ENCODE measurements at regions not wholly inside any gene's neighbourhood (a gene's known extent, or its start where the extent isn't known, plus 50 kb on each side); places are given as distances from the start of the nearest gene placed in this dataset.
"Not testable (repeated sequence)": the region's sequence is repeated elsewhere in the genome, so short reads cannot be mapped to it uniquely, and the experiment has no call there.

DNA sequence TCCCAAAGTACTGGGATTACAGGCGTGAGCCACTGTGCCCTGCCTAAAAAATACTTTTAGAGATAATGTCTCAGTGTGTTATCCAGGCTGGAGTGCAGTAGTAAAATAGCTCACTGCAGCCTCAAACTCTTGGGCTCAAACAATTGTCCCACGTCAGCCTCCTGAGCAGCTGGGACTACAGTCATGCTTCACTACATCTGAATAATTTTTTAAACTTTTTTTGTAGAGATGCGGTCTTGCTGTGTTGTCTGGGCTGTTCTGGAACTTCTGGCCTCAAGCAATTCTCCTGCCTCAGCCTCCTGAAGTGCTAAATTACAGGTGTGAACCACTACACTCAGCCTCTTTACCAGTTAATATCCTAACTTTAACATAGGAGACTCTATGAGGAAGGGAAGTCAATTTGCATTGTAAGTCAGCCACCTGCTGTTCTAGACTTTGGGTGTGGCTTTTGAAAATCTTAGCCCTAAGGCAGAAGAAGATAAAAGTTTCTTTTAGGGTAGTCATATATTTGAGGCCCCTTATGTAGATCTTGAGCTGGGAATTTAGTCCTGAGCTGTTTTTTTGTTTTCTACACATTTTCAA, 78.2 kb upstream of the RASGRP1 start:
- ATAC-seq (ENCODE audit: poor library complexity) = no peak
- no peak for DNase-seq
- intact Hi-C loops (cut with DNase I) = no loop called here

DNA sequence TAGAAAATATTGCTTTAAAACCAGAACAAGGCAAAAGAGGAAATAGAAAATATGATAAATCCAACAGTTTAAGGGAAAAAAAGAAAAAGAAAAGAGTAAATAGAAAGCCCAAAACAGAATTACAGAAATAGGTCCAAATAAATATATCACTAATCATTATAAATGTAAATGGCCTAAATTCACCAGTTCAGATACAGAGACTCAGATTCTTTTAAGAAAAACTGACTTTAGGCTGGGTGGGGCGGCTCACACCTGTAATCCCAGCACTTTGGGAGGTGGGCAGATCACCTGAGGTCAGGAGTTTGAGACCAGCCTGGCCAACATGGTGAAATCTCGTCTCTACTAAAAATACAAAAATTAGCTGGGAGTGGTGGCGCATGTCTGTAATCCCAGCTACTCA, 79.7 kb upstream of the RASGRP1 start:
- intact Hi-C loops (cut with DNase I); DNase-seq; ATAC-seq (ENCODE audit: poor library complexity): not testable (repeated sequence)

DNA sequence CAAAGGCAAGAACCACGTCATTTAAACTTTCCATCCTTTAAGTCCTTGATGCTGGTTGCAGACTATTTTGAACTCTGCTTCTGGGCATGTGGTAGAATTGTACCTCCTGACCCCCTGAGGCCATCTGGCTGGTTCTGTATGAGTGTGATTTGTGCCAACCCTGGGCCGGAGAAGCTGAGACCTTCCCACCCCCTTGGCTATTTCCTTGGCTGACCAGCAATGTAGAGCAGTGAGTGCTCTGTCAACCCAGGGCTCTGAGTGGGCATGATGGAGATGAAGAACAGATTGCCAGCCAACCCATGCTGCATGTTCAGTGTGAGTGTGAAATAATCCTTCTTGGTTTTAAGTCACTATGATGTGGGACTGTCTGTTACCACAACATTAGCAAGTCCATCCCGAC, 82.1 kb upstream of the RASGRP1 start:
- intact Hi-C loops (cut with DNase I) = no loop called here
- no peak for ATAC-seq (ENCODE audit: poor library complexity)
- DNase-seq = no peak

DNA sequence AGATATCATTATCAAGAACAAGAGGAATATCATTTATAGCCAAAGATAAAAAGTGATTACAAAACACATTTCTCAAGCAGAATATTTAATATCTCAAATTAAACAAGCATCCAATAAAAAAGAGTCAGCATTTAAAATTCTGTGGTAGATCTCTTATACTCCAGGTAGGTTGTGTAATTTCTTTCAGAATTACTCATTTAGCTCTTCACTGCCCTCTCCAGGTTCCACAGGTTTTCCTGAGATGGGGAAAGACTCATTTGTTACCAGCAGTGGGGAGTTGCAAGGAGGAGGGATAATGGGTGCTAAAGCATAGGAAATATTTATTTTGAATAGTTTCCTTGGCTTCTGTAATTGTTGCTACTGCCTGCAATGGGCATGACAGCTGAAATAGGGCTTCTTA, 83.1 kb upstream of the RASGRP1 start:
- intact Hi-C loops (cut with DNase I) = no loop called here
- ATAC-seq (ENCODE audit: poor library complexity) = no peak
- no peak for DNase-seq

DNA sequence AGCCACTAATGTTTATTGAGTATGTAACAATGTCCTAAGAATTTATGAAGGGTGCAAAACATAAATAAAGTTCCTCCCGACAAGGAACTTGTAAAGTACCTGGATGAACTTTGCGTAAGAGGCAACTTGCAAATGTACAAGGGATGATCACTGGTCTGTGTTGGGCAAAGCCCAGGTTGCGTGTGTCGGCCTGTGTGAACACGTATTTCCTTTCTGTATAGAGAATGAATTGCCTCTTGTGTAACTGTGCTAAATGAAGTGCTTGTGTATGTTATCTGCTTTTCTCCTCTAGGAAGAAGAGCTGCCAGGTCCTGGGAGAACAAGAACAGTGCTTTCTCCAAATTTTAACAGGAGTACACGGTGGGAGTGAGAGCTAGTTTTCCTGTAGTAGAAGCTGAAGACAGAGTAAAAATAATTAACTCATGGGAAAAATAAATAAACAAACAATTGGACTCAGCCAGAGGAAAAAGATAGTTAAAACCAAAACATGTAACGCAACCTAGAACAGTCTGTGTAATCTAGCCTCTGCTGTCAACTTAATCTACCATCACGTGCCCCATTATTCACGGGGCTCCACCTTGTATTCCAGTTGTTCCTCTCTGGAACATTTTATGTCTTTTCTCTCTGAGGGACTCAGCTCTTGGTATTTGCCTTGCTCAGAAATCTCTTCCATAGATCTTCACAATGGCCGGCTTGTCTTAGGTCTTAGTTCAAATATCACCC, 83.7 kb upstream of the RASGRP1 start:
- intact Hi-C loops (cut with DNase I) = no loop called here
- DNase-seq (no peak), ATAC-seq (ENCODE audit: poor library complexity) (no peak)

DNA sequence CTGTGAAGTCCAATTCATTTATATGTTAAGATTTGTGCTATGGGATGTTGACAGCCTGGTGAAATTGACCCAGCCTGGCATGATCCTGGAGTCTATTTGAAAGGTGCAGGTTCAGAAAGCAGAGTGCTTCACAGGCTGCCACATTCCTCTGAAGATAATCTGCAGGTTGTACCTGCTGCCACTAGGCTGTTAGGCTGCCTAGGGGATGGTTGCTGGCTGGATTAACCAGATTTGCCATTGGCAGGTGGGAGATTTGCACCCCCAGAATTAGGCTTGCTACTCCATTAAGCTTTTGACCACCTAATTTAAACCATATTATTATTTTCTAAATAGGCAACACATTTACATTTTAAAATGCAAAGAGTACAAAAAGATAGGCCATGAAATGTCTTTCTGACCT, 85.8 kb upstream of the RASGRP1 start:
- DNase-seq (no peak), ATAC-seq (ENCODE audit: poor library complexity) (no peak)
- intact Hi-C loops (cut with DNase I) = no loop called here

DNA sequence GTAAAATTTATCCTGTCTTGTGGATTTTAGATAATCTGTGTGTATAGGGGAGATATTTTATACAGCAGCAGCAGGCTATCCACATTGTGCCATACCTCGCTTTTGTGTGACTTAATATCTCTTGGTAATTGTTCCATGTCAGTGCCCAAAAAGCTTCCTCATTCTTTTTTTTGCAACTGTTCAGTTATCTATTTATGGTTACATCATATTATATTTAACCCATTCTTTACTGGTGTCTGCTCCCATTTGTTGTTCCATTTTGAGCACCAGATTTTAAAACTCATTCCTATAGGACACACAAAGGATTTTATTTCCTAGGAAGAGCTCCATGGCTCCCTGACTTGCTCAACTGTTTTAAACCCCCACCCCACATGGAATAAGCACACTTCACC, 86.3 kb upstream of the RASGRP1 start:
- ATAC-seq (ENCODE audit: poor library complexity) = no peak
- intact Hi-C loops (cut with DNase I) = no loop called here
- no peak for DNase-seq

DNA sequence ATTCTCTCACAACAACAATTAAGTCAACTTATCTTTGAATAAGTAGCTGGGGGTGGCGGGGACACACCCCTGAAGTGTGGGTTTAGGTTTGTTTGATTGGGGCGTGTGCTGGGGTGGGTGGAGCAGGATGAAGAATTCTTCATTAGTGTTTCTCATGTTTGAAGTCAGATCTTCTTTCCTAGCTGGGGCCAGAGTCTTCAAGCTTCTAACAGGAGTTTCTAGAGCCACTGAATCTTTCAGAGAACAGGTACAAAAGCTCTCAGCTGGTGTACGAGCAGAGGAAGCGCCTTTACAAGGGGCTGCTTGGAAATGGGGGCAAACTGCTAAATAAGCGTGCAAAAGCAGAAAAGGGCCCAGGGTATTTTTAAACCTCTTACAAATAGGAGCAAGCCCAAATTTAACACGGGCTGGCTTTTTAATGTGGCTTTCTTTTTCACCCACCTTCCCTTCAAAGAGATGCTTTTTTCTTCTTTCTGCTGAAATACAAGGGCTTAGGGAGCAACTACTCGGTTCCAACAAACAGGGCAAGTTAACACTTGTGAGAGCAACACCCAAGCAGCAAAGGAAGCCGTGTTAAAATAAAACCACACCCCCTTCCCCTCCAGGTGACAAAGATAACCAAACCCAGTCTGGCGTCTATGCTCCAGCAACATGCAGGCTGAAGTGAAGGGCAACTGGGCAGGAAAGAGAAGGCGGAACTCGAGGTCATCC, 86.9 kb upstream of the RASGRP1 start:
- intact Hi-C loops (cut with DNase I) = no loop called here
- DNase-seq = no peak
- ATAC-seq (ENCODE audit: poor library complexity) = no peak

DNA sequence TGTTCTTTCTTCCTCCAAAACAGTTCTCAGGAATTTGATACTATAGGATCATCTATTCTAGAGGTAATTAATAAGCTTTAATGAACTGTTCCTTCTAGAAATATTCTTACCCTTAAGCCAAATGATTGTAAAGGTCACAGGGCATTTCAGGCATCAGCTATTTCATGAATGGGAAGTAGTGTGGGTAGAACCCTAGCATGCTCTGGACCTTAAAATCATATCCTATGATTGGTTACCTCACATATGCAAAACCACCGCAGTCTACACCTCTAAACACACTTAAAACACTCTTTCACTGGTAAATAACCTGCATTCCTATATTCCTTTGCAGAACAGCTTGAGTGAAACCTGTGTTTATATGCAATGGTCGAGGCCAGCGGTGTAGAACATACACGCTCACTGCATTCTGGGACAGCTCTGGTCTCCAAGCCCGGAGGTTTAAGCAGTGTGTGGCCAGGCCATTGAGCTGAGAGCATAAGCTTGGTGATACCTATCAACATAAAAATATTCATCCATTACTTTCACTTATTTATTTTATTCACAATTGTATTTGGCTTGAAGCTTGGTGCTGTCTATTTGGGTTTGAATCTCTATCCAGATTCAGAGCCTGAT, 87.7 kb upstream of the RASGRP1 start:
- intact Hi-C loops (cut with DNase I) = no loop called here
- DNase-seq = no peak
- no peak for ATAC-seq (ENCODE audit: poor library complexity)

DNA sequence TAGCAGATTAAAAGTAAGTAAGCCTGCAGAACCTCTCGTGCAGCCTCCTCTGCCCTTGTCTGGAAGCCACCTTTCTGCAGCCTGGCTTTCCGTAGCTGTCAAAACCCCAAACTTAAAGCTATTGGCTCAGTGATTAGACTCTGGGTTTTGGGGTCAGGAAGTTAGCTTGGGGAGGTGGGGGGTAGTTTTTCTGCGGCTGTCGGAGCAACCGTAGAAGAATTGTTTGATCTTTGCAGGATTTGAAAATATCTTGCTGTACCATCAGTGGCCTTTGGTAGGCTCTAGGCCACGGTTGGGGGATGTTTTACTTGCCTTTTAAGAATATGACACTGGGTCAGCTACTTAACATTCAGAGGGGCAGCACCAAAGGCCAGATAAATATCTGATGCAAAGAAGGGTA, 88.4 kb upstream of the RASGRP1 start:
- ATAC-seq (ENCODE audit: poor library complexity) (no peak), DNase-seq (no peak)

DNA sequence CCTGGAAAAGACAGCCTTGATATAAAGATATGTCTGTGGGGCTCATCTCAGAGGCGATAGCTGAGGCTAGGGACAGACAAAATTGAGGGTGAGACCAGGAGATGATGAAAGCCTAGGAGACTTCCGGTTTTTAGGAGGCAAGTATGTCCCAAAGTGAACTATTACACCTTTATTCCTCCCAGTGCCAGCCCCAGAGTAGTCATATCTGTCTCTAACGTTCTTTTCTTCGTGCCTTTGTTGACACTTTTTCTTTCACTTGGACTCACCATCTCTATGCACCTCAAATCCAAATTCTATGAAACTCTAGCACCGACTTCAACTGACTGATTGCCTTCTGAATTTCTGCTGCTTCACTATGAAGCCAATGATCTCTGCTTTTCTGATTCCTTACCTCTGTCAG, 93.8 kb upstream of the RASGRP1 start:
- intact Hi-C loops (cut with DNase I) = no loop called here
- no peak for ATAC-seq (ENCODE audit: poor library complexity)
- no peak for DNase-seq

More for the DNA sequence above, 88.4 kb upstream of the RASGRP1 start:
- intact Hi-C loops (cut with DNase I) = no loop called here

DNA sequence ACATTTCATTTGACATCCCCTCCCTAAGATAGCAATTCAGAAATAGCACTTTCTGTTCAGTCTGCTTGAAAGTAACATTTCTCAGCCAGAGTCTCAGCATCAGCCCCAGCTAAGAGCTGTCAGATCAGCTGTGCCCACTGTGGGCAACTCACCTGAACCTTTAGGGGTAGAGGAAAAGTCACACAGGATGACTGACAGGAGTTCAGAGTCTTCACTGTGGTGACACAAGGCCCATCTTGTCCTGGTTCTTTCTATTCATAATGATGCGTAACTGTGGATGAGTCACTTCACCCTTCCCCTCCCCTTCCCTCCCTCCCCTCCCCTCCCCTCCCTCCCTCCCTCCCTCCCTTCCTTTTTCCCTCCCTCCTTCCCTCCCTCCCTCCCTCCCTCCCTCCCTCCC, 96.1 kb upstream of the RASGRP1 start:
- intact Hi-C loops (cut with DNase I) = no loop called here
- ATAC-seq (ENCODE audit: poor library complexity) = no peak
- DNase-seq = no peak

DNA sequence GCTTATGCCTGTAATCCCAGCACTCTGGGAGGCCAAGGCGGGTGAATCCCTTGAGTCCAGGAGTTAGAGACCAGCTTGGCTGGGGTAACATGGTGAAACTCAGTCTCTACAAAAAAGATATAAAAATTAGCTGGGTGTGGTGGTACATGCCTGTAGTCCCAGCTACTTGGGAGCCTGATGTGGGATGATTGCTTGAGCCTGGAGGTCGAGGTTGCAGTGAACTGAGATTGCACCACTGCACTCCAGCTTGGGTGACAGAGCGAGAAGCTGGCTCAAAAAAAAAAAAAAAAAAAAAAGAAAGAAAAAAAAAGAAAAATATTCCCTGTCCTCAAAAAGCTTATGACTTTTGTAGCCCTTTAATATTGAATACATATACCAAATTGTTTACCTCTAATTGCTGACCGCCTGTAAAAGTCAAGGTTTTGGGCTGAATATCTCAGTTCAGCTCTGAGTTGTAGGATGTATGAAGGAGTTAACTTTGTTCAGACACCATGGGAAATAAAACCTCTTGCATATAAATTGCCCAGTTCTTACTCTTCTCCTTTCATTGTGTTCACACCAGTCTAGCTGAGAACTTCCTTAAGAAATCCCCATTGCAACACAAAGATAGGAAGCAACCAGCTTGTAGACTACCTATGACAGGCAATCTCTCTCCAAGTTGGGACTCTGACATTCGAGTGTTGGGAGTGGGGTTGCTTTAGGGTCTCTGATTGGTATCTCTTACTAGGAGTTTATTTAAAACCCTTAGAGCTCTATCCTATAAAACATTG, 97.6 kb upstream of the RASGRP1 start:
- intact Hi-C loops (cut with DNase I) = no loop called here
- ATAC-seq (ENCODE audit: poor library complexity) (no peak), DNase-seq (no peak)

DNA sequence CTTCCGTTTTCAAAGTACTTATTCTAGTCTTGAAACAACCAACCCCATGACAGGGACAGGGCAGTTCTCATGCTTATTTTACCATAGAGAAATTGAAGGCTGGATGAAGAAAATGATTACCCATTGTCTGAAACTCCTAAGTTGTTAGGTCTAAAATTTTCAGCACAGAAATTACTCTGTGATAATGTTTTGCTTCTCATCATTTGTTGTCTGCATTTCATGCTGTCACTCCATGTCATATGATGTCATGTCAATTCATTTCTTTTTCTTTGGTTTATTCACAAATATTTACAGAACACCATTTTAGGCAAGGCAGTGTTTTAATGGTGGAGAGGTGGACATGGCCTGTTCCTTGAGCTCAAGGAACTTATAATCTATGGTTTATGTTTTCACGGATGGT, 98.2 kb upstream of the RASGRP1 start:
- intact Hi-C loops (cut with DNase I) = no loop called here
- no peak for ATAC-seq (ENCODE audit: poor library complexity)
- DNase-seq = no peak

DNA sequence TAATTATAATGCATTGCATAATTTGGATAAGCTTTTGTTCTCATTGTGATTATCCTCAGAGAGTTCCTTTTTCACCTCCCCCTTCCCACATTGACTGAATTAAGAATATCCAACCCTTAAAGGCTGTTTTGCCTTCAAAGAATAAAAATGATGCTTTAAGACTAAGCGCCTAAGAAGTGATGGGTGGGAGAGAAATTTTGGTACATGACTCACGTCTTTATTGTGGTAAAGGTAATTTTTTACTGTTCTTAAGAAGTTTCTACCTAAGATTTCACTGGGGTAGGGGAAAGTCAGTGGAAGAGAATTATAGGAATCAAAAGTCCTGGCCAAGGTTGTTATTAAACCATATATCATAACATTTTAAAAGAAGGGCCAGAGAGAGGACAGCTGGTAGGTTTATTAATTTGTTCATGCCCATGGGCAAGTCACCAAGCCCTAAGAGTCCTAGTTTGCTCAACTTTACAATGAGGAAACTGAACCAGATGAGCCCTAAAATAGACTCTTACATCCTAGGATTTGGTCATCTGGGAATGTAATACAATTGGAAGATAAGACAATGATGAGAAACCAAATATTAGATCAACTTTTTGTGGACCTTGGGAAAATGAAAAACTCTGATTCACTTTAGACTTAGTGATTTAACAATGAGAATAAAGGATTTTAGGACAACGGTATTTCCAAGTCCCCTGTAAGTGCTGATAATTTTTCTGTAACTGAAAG, 101.1 kb upstream of the RASGRP1 start:
- ATAC-seq (ENCODE audit: poor library complexity) (no peak), DNase-seq (no peak)
- intact Hi-C loops (cut with DNase I) = no loop called here

DNA sequence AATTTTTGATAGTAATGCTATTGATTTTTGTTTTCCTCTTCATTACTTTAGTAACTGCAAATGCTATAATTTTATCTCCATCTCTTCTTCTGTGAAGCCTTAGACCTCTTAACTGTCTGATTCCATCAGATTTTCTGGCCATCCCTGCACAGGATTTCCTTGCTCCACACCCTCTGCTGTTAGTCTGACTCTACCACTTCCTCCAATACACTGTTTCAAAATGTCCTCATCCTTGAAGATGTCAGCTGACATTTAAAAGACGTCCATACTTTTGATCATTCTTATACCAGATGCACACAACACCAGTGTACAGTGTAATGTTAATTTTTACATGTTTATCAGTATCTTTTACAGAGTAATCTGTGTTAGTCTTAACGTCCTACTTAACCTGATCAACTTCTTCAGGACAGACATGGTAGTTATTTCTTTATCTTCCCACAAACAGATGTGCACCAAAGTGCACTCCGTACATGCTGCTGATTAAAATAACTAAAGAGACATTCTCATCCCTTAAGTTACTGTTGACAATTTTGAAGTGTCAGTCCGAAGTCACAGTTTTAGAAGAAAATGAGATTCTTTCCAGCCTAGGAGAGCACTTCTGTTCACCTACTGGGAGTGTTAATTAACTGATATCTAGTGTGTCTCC, 102.4 kb upstream of the RASGRP1 start:
- intact Hi-C loops (cut with DNase I) = no loop called here

DNA sequence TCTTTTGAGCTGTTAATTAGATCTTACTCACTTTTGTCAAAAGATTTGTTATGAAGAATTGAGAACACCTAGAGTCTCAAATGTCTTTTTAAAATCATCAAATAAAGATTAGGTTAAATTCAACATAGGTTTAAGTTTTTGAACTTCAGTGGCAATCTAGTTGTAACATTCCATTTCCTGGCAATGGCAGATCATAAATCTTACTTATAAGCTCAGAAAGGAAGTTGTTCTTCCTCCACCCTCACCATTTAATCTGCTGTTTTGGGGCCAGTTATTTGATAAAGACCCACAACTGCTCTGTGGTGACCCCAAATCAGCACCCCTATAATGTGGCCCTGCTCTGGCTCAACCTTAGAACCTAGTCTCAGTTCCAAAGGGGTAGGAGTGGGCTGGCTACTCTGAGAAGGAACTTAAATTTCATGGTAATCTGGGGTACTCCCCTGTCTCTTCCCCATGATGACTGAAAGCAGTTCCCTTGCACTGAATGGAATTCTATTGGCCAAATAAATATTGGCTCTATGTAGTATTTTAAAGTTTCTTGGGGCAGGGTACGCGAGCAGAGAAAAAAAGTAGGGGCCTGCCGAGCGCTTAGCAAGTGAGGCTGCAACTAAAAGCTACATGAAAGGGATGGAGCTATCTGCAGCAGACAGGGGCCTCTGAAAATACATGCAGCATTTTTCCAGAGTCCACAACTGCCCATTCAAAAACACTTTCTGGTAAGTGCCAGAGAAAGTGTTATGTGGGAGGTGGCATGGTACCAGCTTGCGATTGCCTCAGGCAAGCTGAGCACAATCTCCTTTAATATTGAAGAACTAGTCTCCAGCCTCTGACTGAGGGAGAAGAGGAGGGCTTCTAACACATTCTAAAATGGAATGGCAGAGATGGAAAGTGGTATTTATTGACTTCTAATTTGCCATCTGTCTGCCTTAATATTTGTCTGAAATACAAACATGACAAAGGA, 103.6 kb upstream of the RASGRP1 start:
- intact Hi-C loops (cut with DNase I) = no loop called here
- ATAC-seq (ENCODE audit: poor library complexity) (no peak), DNase-seq (no peak)

More for the DNA sequence above, 102.4 kb upstream of the RASGRP1 start:
- DNase-seq (no peak), ATAC-seq (ENCODE audit: poor library complexity) (no peak)

Measured in Right ventricle myocardium superior (tissue), 1 donor.